ENCODE measurements at regions not wholly inside any gene's neighbourhood (a gene's known extent, or its start where the extent isn't known, plus 50 kb on each side); places are given as distances from the start of the nearest gene placed in this dataset.

GRCh38 chr2:7411691-7412090 is 494.5 kb downstream of the RNF144A start:
- no peak for TF ChIP-seq POLR2A (IDR thresholded peaks at IDR 0.05; ENCODE audit: low read depth, low read length)
- TF ChIP-seq POLR2AphosphoS5 (IDR thresholded peaks at IDR 0.05; ENCODE audit: low read depth, low read length) = no peak
- TF ChIP-seq TAF1 (IDR thresholded peaks at IDR 0.05; ENCODE audit: low read depth, low read length) = no peak
- peak; percentile 71 for TF ChIP-seq SPI1 (IDR thresholded peaks at IDR 0.05; ENCODE audit: low read depth, low read length)
- TF ChIP-seq POU2F2 (IDR thresholded peaks at IDR 0.05; ENCODE audit: low read depth, low read length) = no peak

All from GM12891 (cell line).